ENCODE measurements at regions not wholly inside any gene's neighbourhood (a gene's known extent, or its start where the extent isn't known, plus 50 kb on each side); places are given as distances from the start of the nearest gene placed in this dataset.

GRCh38 chr9:788777-789176 lies 52.7 kb upstream of the DMRT1 start:
- Histone ChIP-seq H3K36me3 (no peaks in the 10 kb centered on the region), H3K4me1 (no peaks in the 10 kb centered on the region), H3K4me3 (no peak overlapping the region), H3K9me3 (no peaks in the 10 kb centered on the region), H3K27me3 (no peaks in the 10 kb centered on the region), H3K27ac (no peak overlapping the region)
- no peak for TF ChIP-seq POLR2A (IDR thresholded peaks at IDR 0.05)
- no peak for TF ChIP-seq CTCF (IDR thresholded peaks at IDR 0.05)
- no peak for TF ChIP-seq POLR2AphosphoS5 (IDR thresholded peaks at IDR 0.05)
- TF ChIP-seq EP300 (IDR thresholded peaks at IDR 0.05) = no peak
- DNase-seq = no peak
- intact Hi-C loops (cut with DNase I; ENCODE audit: low total_unique reads) = no loop called here
- WGBS, 5 donors = 92 to 95% (median 93%) methylated on average over 6 of the region's 6 CpGs

Small RNA genes in the stretch of these regions (small RNA-seq; reads per million reads assigned to genes)
- gene AL392089.1 (0 reads per million in 4 donors), gene RNU6-1327P (0 reads per million in 4 donors)
